Caco-2 (cell line): ENCODE measurements at regions not wholly inside any gene's neighbourhood (a gene's known extent, or its start where the extent isn't known, plus 50 kb on each side); places are given as distances from the start of the nearest gene placed in this dataset.
"Not testable (repeated sequence)": the region's sequence is repeated elsewhere in the genome, so short reads cannot be mapped to it uniquely, and the experiment has no call there.

Source experiments
- BruUV-seq: library from RNA; stranded (reverse); fragments of 400-500 nt; replicated peaks from 2 replicates; lab custom pipeline; 2021; lab: Mats Ljungman, UMichigan
- CTCF ChIA-PET: fragments of 300-600 bp; sonication (Branson Sonifier 250); formaldehyde crosslinking; loops from one replicate; lab custom pipeline; 2022; ENCODE audit warnings: antibody characterized with exemption; lab: Charles Lee
- POLR2A ChIA-PET: fragments of 300-600 bp; sonication (Branson Sonifier 250); formaldehyde crosslinking; loops from one replicate; lab custom pipeline; 2022; ENCODE audit warnings: antibody characterized with exemption; lab: Charles Lee
- DNase-seq, 2 experiments: peaks; one replicate each; pipeline versions ENCODE4 v3.0.0 to v3.0.0-alpha.2; 2020 to 2022
- H3K27me3 ChIP-seq: replicated peaks from 2 replicates; pipeline ENCODE4 v1.6.0; 2011; ENCODE audit warnings: low read length; ENCODE audit not compliant: control insufficient read depth, insufficient read depth
- H3K36me3 ChIP-seq: 2 replicates; pipeline ENCODE4 v1.5.1; 2011; ENCODE audit warnings: low read length; ENCODE audit not compliant: control insufficient read depth, insufficient read depth
- H3K4me1 ChIP-seq: fragments of 250-450 bp; sonication (Bioruptor Pico); 2 replicates; pipeline ENCODE4 v1.5.1; 2020; ENCODE audit warnings: mild to moderate bottlenecking
- H3K4me3 ChIP-seq: 2 replicates; pipeline ENCODE4 v1.5.1; 2011; ENCODE audit warnings: low read depth, mild to moderate bottlenecking, control low read depth, low read length
- H3K9me3 ChIP-seq: fragments of 250-450 bp; sonication (Bioruptor Pico); 2 replicates; pipeline ENCODE4 v1.5.1; 2020; ENCODE audit warnings: mild to moderate bottlenecking, moderate library complexity
- H3K27ac Mint-ChIP-seq: one replicate; pipeline ENCODE4 v1.8.0; 2022; ENCODE audit warnings: mixed read lengths; ENCODE audit not compliant: unreplicated experiment
- H3K27me3 Mint-ChIP-seq: one replicate; pipeline ENCODE4 v1.8.0; 2022; ENCODE audit warnings: mixed read lengths; ENCODE audit not compliant: insufficient read depth, unreplicated experiment
- H3K36me3 Mint-ChIP-seq: one replicate; pipeline ENCODE4 v1.8.0; 2022; ENCODE audit warnings: mild to moderate bottlenecking, mixed read lengths; ENCODE audit not compliant: insufficient read depth, unreplicated experiment
- H3K4me1 Mint-ChIP-seq: one replicate; pipeline ENCODE4 v1.8.0; 2022; ENCODE audit warnings: low read depth, mixed read lengths; ENCODE audit not compliant: unreplicated experiment
- H3K4me3 Mint-ChIP-seq: one replicate; pipeline ENCODE4 v1.8.0; 2022; ENCODE audit warnings: mild to moderate bottlenecking, moderate library complexity, mixed read lengths; ENCODE audit not compliant: unreplicated experiment
- H3K9me3 Mint-ChIP-seq: one replicate; pipeline ENCODE4 v1.8.0; 2022; ENCODE audit warnings: mixed read lengths; ENCODE audit not compliant: unreplicated experiment
- intact Hi-C: fragments of 100-400 bp; cut with micrococcal nuclease; formaldehyde crosslinking; loops from one replicate; pipeline ENCODE4 v1.10.0; 2022; ENCODE audit not compliant: unreplicated experiment

- H3K27ac Mint-ChIP-seq, H3K9me3 ChIP-seq, H3K4me1 Mint-ChIP-seq, H3K27me3 Mint-ChIP-seq, H3K27me3 ChIP-seq, H3K4me3 ChIP-seq, H3K4me3 Mint-ChIP-seq, BruUV-seq, H3K9me3 Mint-ChIP-seq, H3K4me1 ChIP-seq, POLR2A ChIA-PET, H3K36me3 Mint-ChIP-seq, H3K36me3 ChIP-seq, CTCF ChIA-PET, intact Hi-C loops, DNase-seq: not testable (repeated sequence)
These were observed 82.3 kb upstream of the FCGR1A start for GRCh38 chr1:149700220-149700619.

GRCh38 chr1:149700677-149701567, 81.6 kb upstream of the FCGR1A start:
- H3K27me3 Mint-ChIP-seq, H3K9me3 Mint-ChIP-seq, H3K4me1 Mint-ChIP-seq, H3K27me3 ChIP-seq, H3K36me3 Mint-ChIP-seq, intact Hi-C loops, CTCF ChIA-PET, H3K4me3 Mint-ChIP-seq, BruUV-seq, DNase-seq, H3K36me3 ChIP-seq, H3K27ac Mint-ChIP-seq, H3K4me3 ChIP-seq, H3K4me1 ChIP-seq, POLR2A ChIA-PET, H3K9me3 ChIP-seq: not testable (repeated sequence)

GRCh38 chr1:149708192-149708853, 74.2 kb upstream of the FCGR1A start:
- POLR2A ChIA-PET, H3K4me3 ChIP-seq, intact Hi-C loops, H3K4me1 ChIP-seq, H3K9me3 Mint-ChIP-seq, H3K9me3 ChIP-seq, H3K36me3 ChIP-seq, BruUV-seq, H3K27me3 Mint-ChIP-seq, CTCF ChIA-PET, H3K27me3 ChIP-seq, H3K4me1 Mint-ChIP-seq: not testable (repeated sequence)
- peaks cover 14% of the 10 kb centered on the region for H3K36me3 Mint-ChIP-seq
- peak; percentile 51 to 75 for DNase-seq
- H3K4me3 Mint-ChIP-seq = peak overlapping the region; percentile 71
- peak overlapping the region; percentile 97 for H3K27ac Mint-ChIP-seq

- H3K4me1 ChIP-seq, H3K27ac Mint-ChIP-seq, BruUV-seq, intact Hi-C loops, POLR2A ChIA-PET, H3K4me3 ChIP-seq, H3K4me3 Mint-ChIP-seq, H3K27me3 Mint-ChIP-seq, H3K4me1 Mint-ChIP-seq, H3K27me3 ChIP-seq, H3K9me3 ChIP-seq, H3K36me3 ChIP-seq, CTCF ChIA-PET, DNase-seq, H3K9me3 Mint-ChIP-seq: not testable (repeated sequence)
- H3K36me3 Mint-ChIP-seq = peaks cover 14% of the 10 kb centered on the region
These were observed 70.8 kb upstream of the FCGR1A start for GRCh38 chr1:149711651-149712050.

GRCh38 chr1:149712154-149712927, 70.2 kb upstream of the FCGR1A start:
- CTCF ChIA-PET, H3K36me3 ChIP-seq, POLR2A ChIA-PET, H3K27me3 Mint-ChIP-seq, intact Hi-C loops, H3K4me1 Mint-ChIP-seq, H3K4me3 ChIP-seq, H3K9me3 Mint-ChIP-seq, H3K9me3 ChIP-seq, H3K4me1 ChIP-seq, BruUV-seq, H3K27me3 ChIP-seq: not testable (repeated sequence)
- H3K27ac Mint-ChIP-seq = peak overlapping the region; percentile 78
- H3K4me3 Mint-ChIP-seq = peak overlapping the region; percentile 64
- peaks cover 14% of the 10 kb centered on the region for H3K36me3 Mint-ChIP-seq
- DNase-seq = peak; percentile 38 to 65

GRCh38 chr1:149713513-149713912, 69.0 kb upstream of the FCGR1A start:
- BruUV-seq, H3K27me3 Mint-ChIP-seq, H3K9me3 ChIP-seq, H3K4me3 ChIP-seq, H3K27ac Mint-ChIP-seq, H3K4me1 ChIP-seq, intact Hi-C loops, H3K4me1 Mint-ChIP-seq, H3K36me3 ChIP-seq, POLR2A ChIA-PET, CTCF ChIA-PET, H3K9me3 Mint-ChIP-seq, DNase-seq, H3K4me3 Mint-ChIP-seq, H3K27me3 ChIP-seq: not testable (repeated sequence)
- peaks cover 10% of the 10 kb centered on the region for H3K36me3 Mint-ChIP-seq
